ENCODE measurements at regions not wholly inside any gene's neighbourhood (a gene's known extent, or its start where the extent isn't known, plus 50 kb on each side); places are given as distances from the start of the nearest gene placed in this dataset.

DNA sequence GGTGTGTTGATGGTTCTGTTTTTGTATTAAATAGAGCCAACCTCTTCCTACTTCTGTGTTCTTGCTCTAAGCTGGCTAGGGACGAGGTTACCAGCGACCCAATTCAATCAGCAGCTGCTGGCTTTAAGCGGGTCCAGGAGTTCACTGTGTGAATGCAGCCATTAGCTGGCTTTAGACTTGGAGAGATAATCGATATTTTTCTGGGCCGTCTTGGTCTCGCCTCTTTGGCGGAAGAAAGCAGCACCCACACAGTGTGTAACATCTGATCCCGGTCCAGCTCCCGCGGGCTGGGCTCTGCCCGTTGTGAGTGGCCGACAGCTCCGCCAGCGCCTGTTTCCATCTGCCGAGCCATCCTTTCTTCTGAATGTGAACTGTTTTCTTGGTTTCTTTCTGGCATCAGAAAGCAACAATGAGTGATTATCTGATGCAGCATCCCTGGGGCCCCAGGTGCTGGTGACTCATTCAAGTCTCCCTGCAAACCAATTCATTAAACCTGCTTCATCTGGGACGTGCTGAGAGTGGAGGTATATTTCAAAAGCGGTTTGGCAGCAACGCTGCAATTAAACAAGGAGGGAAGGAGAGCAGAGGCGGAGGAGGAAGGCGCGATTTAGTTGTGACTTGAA is 90.8 kb upstream of the IRX4 start:
- H3K4me1 ChIP-seq (ENCODE audit: insufficient read depth, low read length) = no peaks in the 10 kb centered on the region
- no peaks in the 10 kb centered on the region for H4K20me1 ChIP-seq (ENCODE audit: low read length)
- H3F3A ChIP-seq (ENCODE audit: low read length, unreplicated experiment) = no peaks in the 10 kb centered on the region
- no peak for DNase-seq
- no peak overlapping the region for H2AFZ ChIP-seq (ENCODE audit: low read length)
- H3K4me3 ChIP-seq (ENCODE audit: low read length) = no peak overlapping the region
- no peak overlapping the region for H3K4me2 ChIP-seq (ENCODE audit: low read length)
- no peak for ATAC-seq
- ChIA-PET POLR2A (ENCODE audit: unreplicated experiment) (no interaction called here), CTCF (no interaction called here)
- H3K79me2 ChIP-seq (ENCODE audit: low read length) = no peaks in the 10 kb centered on the region
- H3K9ac ChIP-seq (ENCODE audit: low read length) = no peak overlapping the region
- no peak overlapping the region for H3K27ac ChIP-seq (ENCODE audit: low read length)
- intact Hi-C loops (cut with micrococcal nuclease) = no loop called here
- no peaks in the 10 kb centered on the region for H3K9me2 ChIP-seq (replicated peaks; ENCODE audit: low read length)
- H3K9me3 ChIP-seq (ENCODE audit: low read length) = no peaks in the 10 kb centered on the region
- BruUV-seq (replicated peaks) = no TSS peak
- no peak for TF ChIP-seq EZH2phosphoT487 (IDR thresholded peaks at IDR 0.05; ENCODE audit: borderline replicate concordance, low read length)
- TF ChIP-seq EZH2 (IDR thresholded peaks at IDR 0.05; ENCODE audit: low read length, unreplicated experiment) = no peak
- TF ChIP-seq, protein P1, sequence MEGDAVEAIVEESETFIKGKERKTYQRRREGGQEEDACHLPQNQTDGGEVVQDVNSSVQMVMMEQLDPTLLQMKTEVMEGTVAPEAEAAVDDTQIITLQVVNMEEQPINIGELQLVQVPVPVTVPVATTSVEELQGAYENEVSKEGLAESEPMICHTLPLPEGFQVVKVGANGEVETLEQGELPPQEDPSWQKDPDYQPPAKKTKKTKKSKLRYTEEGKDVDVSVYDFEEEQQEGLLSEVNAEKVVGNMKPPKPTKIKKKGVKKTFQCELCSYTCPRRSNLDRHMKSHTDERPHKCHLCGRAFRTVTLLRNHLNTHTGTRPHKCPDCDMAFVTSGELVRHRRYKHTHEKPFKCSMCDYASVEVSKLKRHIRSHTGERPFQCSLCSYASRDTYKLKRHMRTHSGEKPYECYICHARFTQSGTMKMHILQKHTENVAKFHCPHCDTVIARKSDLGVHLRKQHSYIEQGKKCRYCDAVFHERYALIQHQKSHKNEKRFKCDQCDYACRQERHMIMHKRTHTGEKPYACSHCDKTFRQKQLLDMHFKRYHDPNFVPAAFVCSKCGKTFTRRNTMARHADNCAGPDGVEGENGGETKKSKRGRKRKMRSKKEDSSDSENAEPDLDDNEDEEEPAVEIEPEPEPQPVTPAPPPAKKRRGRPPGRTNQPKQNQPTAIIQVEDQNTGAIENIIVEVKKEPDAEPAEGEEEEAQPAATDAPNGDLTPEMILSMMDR (conservative IDR thresholded peaks at IDR 0.05; ENCODE audit: low read depth, low read length) = no peak
- no peaks in the 10 kb centered on the region for H3K36me3 ChIP-seq (ENCODE audit: low read depth, low read length)
- H3K27me3 ChIP-seq (ENCODE audit: low read length) = peaks cover 63% of the 10 kb centered on the region

DNA sequence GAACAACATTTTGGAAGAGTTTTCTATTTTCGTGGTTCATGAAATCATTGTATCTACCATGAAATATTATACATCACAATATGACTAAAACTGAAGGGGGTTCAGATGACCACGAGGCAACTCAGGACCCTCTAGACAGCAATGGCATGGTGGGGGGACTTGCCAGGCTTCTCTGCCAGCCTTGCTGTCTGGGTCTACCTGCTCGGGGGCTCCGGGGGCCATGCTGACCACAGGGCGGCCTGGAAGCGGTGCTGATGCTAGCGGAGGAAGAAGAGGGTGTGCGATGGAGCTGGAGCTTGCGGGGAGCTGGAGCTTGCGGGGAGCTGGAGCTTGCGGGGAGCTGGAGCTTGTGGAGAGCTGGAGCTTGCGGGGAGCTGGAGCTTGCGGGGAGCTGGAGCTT is 89.2 kb upstream of the IRX4 start:
- Histone ChIP-seq H3K4me2 (ENCODE audit: low read length) (no peak overlapping the region), H3K36me3 (ENCODE audit: low read depth, low read length) (no peaks in the 10 kb centered on the region), H3K9ac (ENCODE audit: low read length) (no peak overlapping the region), H3K4me3 (ENCODE audit: low read length) (no peak overlapping the region), H3K4me1 (ENCODE audit: insufficient read depth, low read length) (no peaks in the 10 kb centered on the region), H3K27me3 (ENCODE audit: low read length) (peaks cover 64% of the 10 kb centered on the region), H4K20me1 (ENCODE audit: low read length) (no peaks in the 10 kb centered on the region), H3K79me2 (ENCODE audit: low read length) (no peaks in the 10 kb centered on the region), H3K9me2 (replicated peaks; ENCODE audit: low read length) (no peaks in the 10 kb centered on the region), H3K9me3 (ENCODE audit: low read length) (no peaks in the 10 kb centered on the region), H3K27ac (ENCODE audit: low read length) (no peak overlapping the region), H2AFZ (ENCODE audit: low read length) (no peak overlapping the region), H3F3A (ENCODE audit: low read length, unreplicated experiment) (no peaks in the 10 kb centered on the region)
- TF ChIP-seq, protein P1 (conservative IDR thresholded peaks at IDR 0.05; ENCODE audit: low read depth, low read length) = no peak
- no peak for TF ChIP-seq EZH2phosphoT487 (IDR thresholded peaks at IDR 0.05; ENCODE audit: borderline replicate concordance, low read length)
- TF ChIP-seq EZH2 (IDR thresholded peaks at IDR 0.05; ENCODE audit: low read length, unreplicated experiment) = no peak
- intact Hi-C loops (cut with micrococcal nuclease) = no loop called here
- POLR2A ChIA-PET (ENCODE audit: unreplicated experiment) = no interaction called here
- BruUV-seq (replicated peaks) = no TSS peak
- ATAC-seq = no peak
- CTCF ChIA-PET = no interaction called here
- no peak for DNase-seq

DNA sequence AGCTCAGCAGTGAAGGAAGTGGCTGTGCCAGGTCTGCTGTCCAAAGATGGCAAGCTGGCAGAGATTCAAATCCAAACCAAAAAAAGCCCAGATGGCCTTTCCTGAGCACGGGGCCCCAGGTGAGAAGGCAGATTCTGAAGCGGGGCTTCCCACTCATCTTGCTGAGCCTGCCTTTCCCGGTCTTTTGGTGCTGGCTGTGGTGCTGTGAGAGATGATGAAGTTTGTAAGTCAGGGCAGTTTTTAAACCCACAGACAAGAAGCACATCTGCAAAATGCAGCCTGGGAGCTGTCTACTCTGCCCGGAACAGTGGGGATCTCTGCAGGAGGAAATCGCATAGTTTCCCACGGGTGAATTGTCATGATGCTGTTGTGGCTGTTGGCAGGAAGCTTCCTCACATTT is 85.0 kb upstream of the IRX4 start:
- BruUV-seq (replicated peaks) = no TSS peak
- POLR2A ChIA-PET (ENCODE audit: unreplicated experiment) = no interaction called here
- no peak for DNase-seq
- no peak overlapping the region for H3K9ac ChIP-seq (ENCODE audit: low read length)
- intact Hi-C loops (cut with micrococcal nuclease) = no loop called here
- CTCF ChIA-PET = no interaction called here
- H3K4me2 ChIP-seq (ENCODE audit: low read length) = no peak overlapping the region
- no peaks in the 10 kb centered on the region for H3K9me3 ChIP-seq (ENCODE audit: low read length)
- H4K20me1 ChIP-seq (ENCODE audit: low read length) = no peaks in the 10 kb centered on the region
- ATAC-seq = no peak
- no peaks in the 10 kb centered on the region for H3K79me2 ChIP-seq (ENCODE audit: low read length)
- H3F3A ChIP-seq (ENCODE audit: low read length, unreplicated experiment) = no peaks in the 10 kb centered on the region
- H3K27me3 ChIP-seq (ENCODE audit: low read length) = peaks cover 57% of the 10 kb centered on the region
- no peak overlapping the region for H3K27ac ChIP-seq (ENCODE audit: low read length)
- H3K4me1 ChIP-seq (ENCODE audit: insufficient read depth, low read length) = no peaks in the 10 kb centered on the region
- H3K4me3 ChIP-seq (ENCODE audit: low read length) = no peak overlapping the region
- TF ChIP-seq EZH2phosphoT487 (IDR thresholded peaks at IDR 0.05; ENCODE audit: borderline replicate concordance, low read length) (no peak), EZH2 (IDR thresholded peaks at IDR 0.05; ENCODE audit: low read length, unreplicated experiment) (no peak)
- TF ChIP-seq, protein P1 (conservative IDR thresholded peaks at IDR 0.05; ENCODE audit: low read depth, low read length) = no peak
- no peaks in the 10 kb centered on the region for H3K36me3 ChIP-seq (ENCODE audit: low read depth, low read length)
- H2AFZ ChIP-seq (ENCODE audit: low read length) = no peak overlapping the region
- H3K9me2 ChIP-seq (replicated peaks; ENCODE audit: low read length) = no peaks in the 10 kb centered on the region
